ENCODE measurements at regions not wholly inside any gene's neighbourhood (a gene's known extent, or its start where the extent isn't known, plus 50 kb on each side); places are given as distances from the start of the nearest gene placed in this dataset.
"Not testable (repeated sequence)": the region's sequence is repeated elsewhere in the genome, so short reads cannot be mapped to it uniquely, and the experiment has no call there.

DNA sequence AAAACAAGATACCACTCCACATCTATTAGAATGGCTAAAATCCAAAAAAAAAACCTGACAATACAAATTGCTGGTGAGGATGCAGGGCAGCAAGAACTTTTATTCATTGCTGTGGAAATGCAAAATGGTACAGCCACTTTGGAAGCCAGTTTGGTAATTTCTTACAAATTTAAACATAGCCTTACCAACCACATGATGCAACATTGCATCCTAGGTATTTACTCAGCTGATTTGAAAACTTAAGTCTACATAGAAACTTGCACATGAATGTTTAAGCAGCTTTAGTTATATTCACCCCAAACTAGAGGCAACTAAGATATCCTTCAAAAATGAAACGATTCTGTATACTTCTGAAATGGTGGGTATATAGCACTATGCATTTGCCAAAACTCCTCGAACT lies 178.8 kb upstream of the PDE4B start:
- Histone ChIP-seq H4K91ac (ENCODE audit: low read depth, low read length, poor library complexity) (no peak overlapping the region), H2BK120ac (ENCODE audit: low read depth, low read length) (no peak overlapping the region)

DNA sequence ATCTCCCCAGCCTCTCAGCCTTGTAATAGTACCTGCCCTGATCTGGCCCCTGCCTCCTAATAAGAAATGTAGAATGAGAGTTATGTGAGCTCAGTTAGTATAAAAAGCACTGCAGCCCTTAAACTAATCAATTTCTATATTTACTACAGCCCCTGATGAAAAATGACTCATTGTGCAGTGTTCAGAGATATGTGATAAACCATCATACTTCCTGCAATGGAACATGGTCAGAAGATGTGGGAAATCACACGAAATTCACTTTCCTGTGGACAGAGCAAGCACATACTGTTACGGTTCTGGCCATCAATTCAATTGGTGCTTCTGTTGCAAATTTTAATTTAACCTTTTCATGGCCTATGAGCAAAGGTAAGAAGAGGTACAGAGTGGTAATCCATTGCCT lies 176.8 kb upstream of the PDE4B start:
- WGBS, 2 donors (ENCODE audit: extremely low coverage in 2 of 2, insufficient read length in 2 of 2, insufficient replicate concordance in 1 of 2): no CpG with 5 or more reads among the region's 2 CpGs
- Histone ChIP-seq H3K23ac (ENCODE audit: low read depth, low read length, poor library complexity) (no peak overlapping the region), H3K27ac (replicated peaks; ENCODE audit: low read length) (no peak overlapping the region), H3K9ac (ENCODE audit: low read depth, low read length, poor library complexity) (no peak overlapping the region), H2BK5ac (ENCODE audit: low read length) (no peak overlapping the region), H2AK5ac (ENCODE audit: low read depth, low read length) (no peak overlapping the region), H3K4me3 (ENCODE audit: low read length in 2 of 2) (no peak overlapping the region), H3K79me1 (ENCODE audit: low read depth, low read length) (no peaks in the 10 kb centered on the region), H3K4me1 (ENCODE audit: control insufficient read depth in 2 of 2, insufficient read depth in 1 of 2, low read depth in 1 of 2, low read length in 2 of 2) (no peaks in the 10 kb centered on the region), H3K4me2 (ENCODE audit: insufficient read depth, low read length, poor library complexity, severe bottlenecking) (no peak overlapping the region), H3K36me3 (replicated peaks in 1 of 2; ENCODE audit: control insufficient read depth in 2 of 2, insufficient read depth in 2 of 2, low read length in 2 of 2) (no peaks in the 10 kb centered on the region), H2BK120ac (ENCODE audit: low read depth, low read length) (no peak overlapping the region), H4K8ac (ENCODE audit: low read depth, low read length) (no peak overlapping the region), H2BK12ac (ENCODE audit: low read length) (no peak overlapping the region), H2AFZ (ENCODE audit: low read length) (no peak overlapping the region), H3K14ac (ENCODE audit: low read length) (no peak overlapping the region), H4K91ac (ENCODE audit: low read depth, low read length, poor library complexity) (no peak overlapping the region), H3K4ac (ENCODE audit: low read length) (no peak overlapping the region), H3K18ac (ENCODE audit: low read length) (no peak overlapping the region), H3K9me3 (replicated peaks in 1 of 2; ENCODE audit: control insufficient read depth in 2 of 2, insufficient read depth in 1 of 2, low read depth in 1 of 2, low read length in 2 of 2) (no peaks in the 10 kb centered on the region), H3K27me3 (ENCODE audit: control insufficient read depth in 3 of 3, insufficient read depth in 3 of 3, low read depth in 1 of 3, low read length in 3 of 3) (no peaks in the 10 kb centered on the region), H2BK15ac (ENCODE audit: low read length) (no peak overlapping the region)
- DNase-seq (ENCODE audit: low spot score): no peak

More for the DNA sequence above, 178.8 kb upstream of the PDE4B start:
- no peak overlapping the region for H2BK15ac ChIP-seq (ENCODE audit: low read length)
- no peak overlapping the region for H2BK5ac ChIP-seq (ENCODE audit: low read length)
- H3K14ac ChIP-seq (ENCODE audit: low read length): no peak overlapping the region
- H3K27ac ChIP-seq (replicated peaks; ENCODE audit: low read length): no peak overlapping the region
- H3K27me3 ChIP-seq (ENCODE audit: control insufficient read depth in 3 of 3, insufficient read depth in 3 of 3, low read depth in 1 of 3, low read length in 3 of 3): no peaks in the 10 kb centered on the region
- H3K23ac ChIP-seq (ENCODE audit: low read depth, low read length, poor library complexity): no peak overlapping the region
- WGBS, 2 donors (ENCODE audit: extremely low coverage in 2 of 2, insufficient read length in 2 of 2, insufficient replicate concordance in 1 of 2): no CpG with 5 or more reads among the region's 2 CpGs
- no peaks in the 10 kb centered on the region for H3K36me3 ChIP-seq (replicated peaks in 1 of 2; ENCODE audit: control insufficient read depth in 2 of 2, insufficient read depth in 2 of 2, low read length in 2 of 2)
- no peak overlapping the region for H3K4me3 ChIP-seq (ENCODE audit: low read length in 2 of 2)
- H3K79me1 ChIP-seq (ENCODE audit: low read depth, low read length): no peaks in the 10 kb centered on the region
- no peak overlapping the region for H4K8ac ChIP-seq (ENCODE audit: low read depth, low read length)
- no peak overlapping the region for H2AK5ac ChIP-seq (ENCODE audit: low read depth, low read length)
- no peaks in the 10 kb centered on the region for H3K9me3 ChIP-seq (replicated peaks in 1 of 2; ENCODE audit: control insufficient read depth in 2 of 2, insufficient read depth in 1 of 2, low read depth in 1 of 2, low read length in 2 of 2)
- H3K4me2 ChIP-seq (ENCODE audit: insufficient read depth, low read length, poor library complexity, severe bottlenecking): no peak overlapping the region
- no peak overlapping the region for H3K9ac ChIP-seq (ENCODE audit: low read depth, low read length, poor library complexity)
- no peak overlapping the region for H2AFZ ChIP-seq (ENCODE audit: low read length)
- H3K4ac ChIP-seq (ENCODE audit: low read length): no peak overlapping the region
- no peak overlapping the region for H2BK12ac ChIP-seq (ENCODE audit: low read length)
- no peak overlapping the region for H3K18ac ChIP-seq (ENCODE audit: low read length)
- no peaks in the 10 kb centered on the region for H3K4me1 ChIP-seq (ENCODE audit: control insufficient read depth in 2 of 2, insufficient read depth in 1 of 2, low read depth in 1 of 2, low read length in 2 of 2)
- DNase-seq (ENCODE audit: low spot score): no peak

DNA sequence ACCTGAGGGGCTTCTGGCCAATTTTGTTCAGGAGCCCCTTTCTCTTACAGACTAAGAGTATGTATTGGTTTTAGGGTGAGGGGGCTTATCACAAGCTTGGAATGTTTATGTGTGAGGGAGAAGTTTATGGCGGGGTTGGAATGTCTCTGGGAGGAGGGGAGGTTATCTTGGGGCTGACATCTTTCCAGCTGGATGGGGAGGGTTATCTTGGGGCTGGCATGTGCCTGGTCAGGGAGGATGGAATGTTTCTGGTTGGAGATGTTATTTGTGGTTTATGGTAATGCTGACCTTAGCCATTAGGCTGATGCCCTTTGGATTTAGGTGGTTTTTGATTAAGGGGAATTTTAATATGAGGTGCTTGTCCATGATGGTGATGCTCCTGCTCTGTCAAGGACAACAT lies 171.0 kb upstream of the PDE4B start:
- not testable (repeated sequence) for H3K4me2 ChIP-seq (ENCODE audit: insufficient read depth, low read length, poor library complexity, severe bottlenecking); H3K4ac ChIP-seq (ENCODE audit: low read length); H2AK5ac ChIP-seq (ENCODE audit: low read depth, low read length); H3K79me1 ChIP-seq (ENCODE audit: low read depth, low read length); H3K27me3 ChIP-seq (ENCODE audit: control insufficient read depth in 3 of 3, insufficient read depth in 3 of 3, low read depth in 1 of 3, low read length in 3 of 3); H3K36me3 ChIP-seq (replicated peaks in 1 of 2; ENCODE audit: control insufficient read depth in 2 of 2, insufficient read depth in 2 of 2, low read length in 2 of 2); H4K91ac ChIP-seq (ENCODE audit: low read depth, low read length, poor library complexity); H3K14ac ChIP-seq (ENCODE audit: low read length); H2BK12ac ChIP-seq (ENCODE audit: low read length); H3K9me3 ChIP-seq (replicated peaks in 1 of 2; ENCODE audit: control insufficient read depth in 2 of 2, insufficient read depth in 1 of 2, low read depth in 1 of 2, low read length in 2 of 2); H3K18ac ChIP-seq (ENCODE audit: low read length); H4K8ac ChIP-seq (ENCODE audit: low read depth, low read length); H2AFZ ChIP-seq (ENCODE audit: low read length); H3K27ac ChIP-seq (replicated peaks; ENCODE audit: low read length); H2BK5ac ChIP-seq (ENCODE audit: low read length); H2BK15ac ChIP-seq (ENCODE audit: low read length); H3K4me3 ChIP-seq (ENCODE audit: low read length in 2 of 2); H3K4me1 ChIP-seq (ENCODE audit: control insufficient read depth in 2 of 2, insufficient read depth in 1 of 2, low read depth in 1 of 2, low read length in 2 of 2); H3K9ac ChIP-seq (ENCODE audit: low read depth, low read length, poor library complexity); DNase-seq (ENCODE audit: low spot score); H2BK120ac ChIP-seq (ENCODE audit: low read depth, low read length); H3K23ac ChIP-seq (ENCODE audit: low read depth, low read length, poor library complexity)
- no CpG with 5 or more reads among the region's 1 CpG for WGBS, 2 donors (ENCODE audit: extremely low coverage in 2 of 2, insufficient read length in 2 of 2, insufficient replicate concordance in 1 of 2)

DNA sequence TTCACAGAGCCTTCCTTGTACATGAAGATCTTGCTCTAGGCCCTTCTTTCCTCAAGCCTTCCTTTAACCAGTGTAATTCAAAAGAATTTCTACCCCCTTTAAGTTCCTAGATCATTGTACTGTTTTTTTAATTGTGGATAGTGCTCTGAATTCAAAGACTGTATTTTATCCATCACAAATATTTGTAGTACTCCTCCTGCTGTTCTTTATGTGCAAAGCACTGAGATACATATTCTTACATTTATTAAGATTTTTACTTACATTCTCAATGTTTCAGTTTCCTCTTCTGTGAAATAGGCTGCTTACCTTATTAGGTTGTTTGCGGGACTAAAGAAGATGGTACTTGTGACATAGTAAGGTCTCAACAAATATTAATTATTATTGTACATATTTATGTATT lies 168.8 kb upstream of the PDE4B start:
- H3K23ac ChIP-seq (ENCODE audit: low read depth, low read length, poor library complexity): no peak overlapping the region
- no peak overlapping the region for H4K91ac ChIP-seq (ENCODE audit: low read depth, low read length, poor library complexity)
- no peaks in the 10 kb centered on the region for H3K9me3 ChIP-seq (replicated peaks in 1 of 2; ENCODE audit: control insufficient read depth in 2 of 2, insufficient read depth in 1 of 2, low read depth in 1 of 2, low read length in 2 of 2)
- H3K27me3 ChIP-seq (ENCODE audit: control insufficient read depth in 3 of 3, insufficient read depth in 3 of 3, low read depth in 1 of 3, low read length in 3 of 3): no peaks in the 10 kb centered on the region
- H3K4me1 ChIP-seq (ENCODE audit: control insufficient read depth in 2 of 2, insufficient read depth in 1 of 2, low read depth in 1 of 2, low read length in 2 of 2): no peaks in the 10 kb centered on the region
- no CpG with 5 or more reads among the region's 1 CpG for WGBS, 2 donors (ENCODE audit: extremely low coverage in 2 of 2, insufficient read length in 2 of 2, insufficient replicate concordance in 1 of 2)
- H3K9ac ChIP-seq (ENCODE audit: low read depth, low read length, poor library complexity): no peak overlapping the region
- no peak overlapping the region for H2BK120ac ChIP-seq (ENCODE audit: low read depth, low read length)
- H2AFZ ChIP-seq (ENCODE audit: low read length): no peak overlapping the region
- no peak overlapping the region for H4K8ac ChIP-seq (ENCODE audit: low read depth, low read length)
- DNase-seq (ENCODE audit: low spot score): no peak
- no peak overlapping the region for H2BK5ac ChIP-seq (ENCODE audit: low read length)
- H2BK12ac ChIP-seq (ENCODE audit: low read length): no peak overlapping the region
- no peak overlapping the region for H3K4me3 ChIP-seq (ENCODE audit: low read length in 2 of 2)
- H3K36me3 ChIP-seq (replicated peaks in 1 of 2; ENCODE audit: control insufficient read depth in 2 of 2, insufficient read depth in 2 of 2, low read length in 2 of 2): no peaks in the 10 kb centered on the region
- no peak overlapping the region for H2BK15ac ChIP-seq (ENCODE audit: low read length)
- H3K14ac ChIP-seq (ENCODE audit: low read length): no peak overlapping the region
- no peak overlapping the region for H2AK5ac ChIP-seq (ENCODE audit: low read depth, low read length)
- H3K4ac ChIP-seq (ENCODE audit: low read length): no peak overlapping the region
- H3K18ac ChIP-seq (ENCODE audit: low read length): no peak overlapping the region
- H3K79me1 ChIP-seq (ENCODE audit: low read depth, low read length): no peaks in the 10 kb centered on the region
- no peak overlapping the region for H3K4me2 ChIP-seq (ENCODE audit: insufficient read depth, low read length, poor library complexity, severe bottlenecking)
- no peak overlapping the region for H3K27ac ChIP-seq (replicated peaks; ENCODE audit: low read length)
